WTC11 (cell line): ENCODE measurements at regions not wholly inside any gene's neighbourhood (a gene's known extent, or its start where the extent isn't known, plus 50 kb on each side); places are given as distances from the start of the nearest gene placed in this dataset.

Experiments
- ATAC-seq: fragments of 200-7000 bp; cut with Tn5 transposase; 2 replicates; pipeline ENCODE4 v1.10.0; 2021; ENCODE audit warnings: mild to moderate bottlenecking, moderate library complexity
- CTCF ChIA-PET: fragments of 300-600 bp; sonication (Branson Sonifier 250); formaldehyde crosslinking; loops from one replicate; lab custom pipeline; 2021; ENCODE audit warnings: antibody characterized with exemption; lab: Charles Lee
- POLR2A ChIA-PET: fragments of 350-600 bp; sonication (Branson Sonifier 250); formaldehyde crosslinking; loops from one replicate; lab custom pipeline; 2021; ENCODE audit warnings: antibody characterized with exemption; lab: Charles Lee
- DNase-seq: peaks from one replicate; pipeline ENCODE4 v3.0.0; 2021; ENCODE audit warnings: low spot score
- H3K27ac Mint-ChIP-seq: 2 replicates; pipeline ENCODE4 v1.8.0; 2021; ENCODE audit warnings: mixed read lengths
- H3K27me3 Mint-ChIP-seq: 2 replicates; pipeline ENCODE4 v1.8.0; 2021; ENCODE audit warnings: low read depth, mild to moderate bottlenecking, moderate library complexity, mixed read lengths
- H3K36me3 Mint-ChIP-seq: 2 replicates; pipeline ENCODE4 v1.8.0; 2021; ENCODE audit warnings: mixed read lengths
- H3K4me1 Mint-ChIP-seq: 2 replicates; pipeline ENCODE4 v1.8.0; 2022; ENCODE audit warnings: mixed read lengths
- H3K4me3 Mint-ChIP-seq: 2 replicates; pipeline ENCODE4 v1.8.0; 2021; ENCODE audit warnings: mild to moderate bottlenecking, moderate library complexity, mixed read lengths
- H3K9me3 Mint-ChIP-seq: 2 replicates; pipeline ENCODE4 v1.8.0; 2021; ENCODE audit warnings: mixed read lengths
- AR ChIP-seq: fragments of 250-450 bp; sonication (Bioruptor Pico); IDR thresholded peaks from 2 replicates; pipeline ENCODE4 v1.9.0; 2021; ENCODE audit warnings: mild to moderate bottlenecking
- ATF1 ChIP-seq: sonication (generic); formaldehyde crosslinking; IDR thresholded peaks from 2 replicates; pipeline ENCODE4 v1.8.1; 2023; ENCODE audit warnings: mild to moderate bottlenecking, moderate library complexity, missing genetic modification reagents
- ATF2 ChIP-seq: sonication (generic); formaldehyde crosslinking; IDR thresholded peaks from 2 replicates; pipeline ENCODE4 v1.8.1; 2022; ENCODE audit warnings: low read depth, missing genetic modification reagents, borderline replicate concordance
- ATF6 ChIP-seq: sonication (generic); formaldehyde crosslinking; IDR thresholded peaks from 2 replicates; pipeline ENCODE4 v1.8.1; 2023; ENCODE audit warnings: mild to moderate bottlenecking, missing genetic modification reagents
- CBFB ChIP-seq: sonication (generic); formaldehyde crosslinking; IDR thresholded peaks from 2 replicates; pipeline ENCODE4 v1.8.1; 2022; ENCODE audit warnings: mild to moderate bottlenecking, low read depth, missing genetic modification reagents
- CREB1 ChIP-seq: sonication (generic); formaldehyde crosslinking; IDR thresholded peaks from 2 replicates; pipeline ENCODE4 v1.8.0; 2023; ENCODE audit warnings: mild to moderate bottlenecking, missing genetic modification reagents
- E2F5 ChIP-seq: sonication (generic); formaldehyde crosslinking; IDR thresholded peaks from 2 replicates; pipeline ENCODE4 v1.8.1; 2022; ENCODE audit warnings: mild to moderate bottlenecking, moderate library complexity, missing genetic modification reagents
- EMX1 ChIP-seq: fragments of 250-450 bp; sonication (Bioruptor Pico); IDR thresholded peaks from 2 replicates; pipeline ENCODE4 v1.8.0; 2021; ENCODE audit warnings: mild to moderate bottlenecking
- GTF2I ChIP-seq: fragments of 250-450 bp; sonication (Bioruptor Pico); conservative IDR thresholded peaks from 2 replicates; pipeline ENCODE4 v1.4.0; 2021; ENCODE audit warnings: mild to moderate bottlenecking
- IRF1 ChIP-seq: sonication (generic); formaldehyde crosslinking; IDR thresholded peaks from 2 replicates; pipeline ENCODE4 v1.8.0; 2023; ENCODE audit warnings: missing genetic modification reagents
- IRF2 ChIP-seq: sonication (generic); formaldehyde crosslinking; IDR thresholded peaks from 2 replicates; pipeline ENCODE4 v1.8.0; 2022; ENCODE audit warnings: low read depth, missing genetic modification reagents, borderline replicate concordance
- NR2C2 ChIP-seq: sonication (generic); formaldehyde crosslinking; IDR thresholded peaks from 2 replicates; pipeline ENCODE4 v1.8.0; 2022; ENCODE audit warnings: mild to moderate bottlenecking, missing genetic modification reagents
- NR3C1 ChIP-seq: sonication (generic); formaldehyde crosslinking; conservative IDR thresholded peaks from 2 replicates; pipeline ENCODE4 v1.8.1; 2023; ENCODE audit warnings: low read depth, mild to moderate bottlenecking, missing genetic modification reagents
- PRDM15 ChIP-seq: sonication (generic); formaldehyde crosslinking; IDR thresholded peaks from 2 replicates; pipeline ENCODE4 v1.8.0; 2022; ENCODE audit warnings: missing genetic modification reagents
- RELA ChIP-seq: sonication (generic); formaldehyde crosslinking; IDR thresholded peaks from 2 replicates; pipeline ENCODE4 v1.8.1; 2022; ENCODE audit warnings: missing genetic modification reagents, mild to moderate bottlenecking, borderline replicate concordance
- RORB ChIP-seq: fragments of 250-450 bp; sonication (Bioruptor Pico); IDR thresholded peaks from 2 replicates; pipeline ENCODE4 v1.9.0; 2021; ENCODE audit warnings: mild to moderate bottlenecking
- SMAD3 ChIP-seq: sonication (generic); formaldehyde crosslinking; IDR thresholded peaks from 2 replicates; pipeline ENCODE4 v1.8.0; 2022; ENCODE audit warnings: missing genetic modification reagents, mild to moderate bottlenecking, borderline replicate concordance
- SMAD4 ChIP-seq: sonication (generic); formaldehyde crosslinking; IDR thresholded peaks from 2 replicates; pipeline ENCODE4 v1.8.0; 2022; ENCODE audit warnings: mild to moderate bottlenecking, missing genetic modification reagents
- TEAD4 ChIP-seq: sonication (generic); formaldehyde crosslinking; IDR thresholded peaks from 2 replicates; pipeline ENCODE4 v1.8.0; 2022; ENCODE audit warnings: mild to moderate bottlenecking, missing genetic modification reagents
- ZNF232 ChIP-seq: sonication (generic); formaldehyde crosslinking; IDR thresholded peaks from 2 replicates; pipeline ENCODE4 v1.8.0; 2022; ENCODE audit warnings: mild to moderate bottlenecking, missing genetic modification reagents
- ZNF671 ChIP-seq: fragments of 250-450 bp; sonication (Bioruptor Pico); IDR thresholded peaks from 2 replicates; pipeline ENCODE4 v1.8.0; 2021; ENCODE audit warnings: mild to moderate bottlenecking
- TF ChIP-seq, protein P1 (sequence below): fragments of 200-600 bp; IDR thresholded peaks from 2 replicates; pipeline ENCODE4 v1.8.0; 2022; ENCODE audit warnings: antibody characterized with exemption
- TF ChIP-seq, protein P2 (sequence below): fragments of 250-450 bp; sonication (Bioruptor Pico); IDR thresholded peaks from 2 replicates; pipeline ENCODE4 v1.8.0; 2021; ENCODE audit warnings: mild to moderate bottlenecking

GRCh38 chr2:48174503-48174902 is 140.0 kb upstream of the FOXN2 start:
- H3K27ac Mint-ChIP-seq = no peak overlapping the region
- no peak for DNase-seq
- TF ChIP-seq CREB1 (CRISPR knock-in tag) (no peak), ATF6 (CRISPR knock-in tag) (no peak), EMX1 (no peak), ZNF232 (CRISPR knock-in tag) (no peak), RELA (CRISPR knock-in tag) (no peak), E2F5 (CRISPR knock-in tag) (no peak), SMAD4 (no peak), PRDM15 (CRISPR knock-in tag) (no peak), RORB (CRISPR knock-in tag) (no peak), ATF1 (CRISPR knock-in tag) (no peak), CBFB (CRISPR knock-in tag) (no peak), IRF2 (no peak), ZNF671 (no peak), SMAD3 (CRISPR knock-in tag) (no peak)
- TF ChIP-seq, all 79 proteins: peak for 0
- ATAC-seq = no peak
- Mint-ChIP-seq H3K36me3 (peaks cover 2% of the 10 kb centered on the region; the same call in 1 of the 2 replicates), H3K4me3 (no peak overlapping the region), H3K9me3 (peaks cover 16% of the 10 kb centered on the region), H3K4me1 (peaks cover 7% of the 10 kb centered on the region), H3K27me3 (no peaks in the 10 kb centered on the region)
- ChIA-PET POLR2A (no interaction called here), CTCF (interaction anchor here (0.6 kb wide), 1 partner anchor 631 kb away, joined by 4 read pairs; no protein-coding TSS in a partner anchor)

GRCh38 chr2:48175254-48175653 is 139.2 kb upstream of the FOXN2 start:
- ATAC-seq (no peak), DNase-seq (no peak)
- peaks cover 16% of the 10 kb centered on the region for H3K9me3 Mint-ChIP-seq
- H3K27ac Mint-ChIP-seq = no peak overlapping the region
- no peak overlapping the region for H3K4me3 Mint-ChIP-seq
- H3K4me1 Mint-ChIP-seq = peaks cover 7% of the 10 kb centered on the region
- H3K36me3 Mint-ChIP-seq = peaks cover 2% of the 10 kb centered on the region; the same call in 1 of the 2 replicates
- CTCF ChIA-PET = no interaction called here
- POLR2A ChIA-PET = no interaction called here
- no peaks in the 10 kb centered on the region for H3K27me3 Mint-ChIP-seq
- no peak for TF ChIP-seq AR
- no peak for TF ChIP-seq ATF2 (CRISPR knock-in tag)
- TF ChIP-seq, protein P1, sequence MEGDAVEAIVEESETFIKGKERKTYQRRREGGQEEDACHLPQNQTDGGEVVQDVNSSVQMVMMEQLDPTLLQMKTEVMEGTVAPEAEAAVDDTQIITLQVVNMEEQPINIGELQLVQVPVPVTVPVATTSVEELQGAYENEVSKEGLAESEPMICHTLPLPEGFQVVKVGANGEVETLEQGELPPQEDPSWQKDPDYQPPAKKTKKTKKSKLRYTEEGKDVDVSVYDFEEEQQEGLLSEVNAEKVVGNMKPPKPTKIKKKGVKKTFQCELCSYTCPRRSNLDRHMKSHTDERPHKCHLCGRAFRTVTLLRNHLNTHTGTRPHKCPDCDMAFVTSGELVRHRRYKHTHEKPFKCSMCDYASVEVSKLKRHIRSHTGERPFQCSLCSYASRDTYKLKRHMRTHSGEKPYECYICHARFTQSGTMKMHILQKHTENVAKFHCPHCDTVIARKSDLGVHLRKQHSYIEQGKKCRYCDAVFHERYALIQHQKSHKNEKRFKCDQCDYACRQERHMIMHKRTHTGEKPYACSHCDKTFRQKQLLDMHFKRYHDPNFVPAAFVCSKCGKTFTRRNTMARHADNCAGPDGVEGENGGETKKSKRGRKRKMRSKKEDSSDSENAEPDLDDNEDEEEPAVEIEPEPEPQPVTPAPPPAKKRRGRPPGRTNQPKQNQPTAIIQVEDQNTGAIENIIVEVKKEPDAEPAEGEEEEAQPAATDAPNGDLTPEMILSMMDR = no peak
- no peak for TF ChIP-seq IRF1
- no peak for TF ChIP-seq TEAD4
- TF ChIP-seq NR3C1 (CRISPR knock-in tag) = no peak
- no peak for TF ChIP-seq GTF2I (CRISPR knock-in tag)
- no peak for TF ChIP-seq CREB1 (CRISPR knock-in tag)
- no peak for TF ChIP-seq NR2C2 (CRISPR knock-in tag)
- TF ChIP-seq, protein P2, sequence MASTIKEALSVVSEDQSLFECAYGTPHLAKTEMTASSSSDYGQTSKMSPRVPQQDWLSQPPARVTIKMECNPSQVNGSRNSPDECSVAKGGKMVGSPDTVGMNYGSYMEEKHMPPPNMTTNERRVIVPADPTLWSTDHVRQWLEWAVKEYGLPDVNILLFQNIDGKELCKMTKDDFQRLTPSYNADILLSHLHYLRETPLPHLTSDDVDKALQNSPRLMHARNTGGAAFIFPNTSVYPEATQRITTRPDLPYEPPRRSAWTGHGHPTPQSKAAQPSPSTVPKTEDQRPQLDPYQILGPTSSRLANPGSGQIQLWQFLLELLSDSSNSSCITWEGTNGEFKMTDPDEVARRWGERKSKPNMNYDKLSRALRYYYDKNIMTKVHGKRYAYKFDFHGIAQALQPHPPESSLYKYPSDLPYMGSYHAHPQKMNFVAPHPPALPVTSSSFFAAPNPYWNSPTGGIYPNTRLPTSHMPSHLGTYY = no peak
